Kidney epithelial cell (primary cell): ENCODE measurements at regions not wholly inside any gene's neighbourhood (a gene's known extent, or its start where the extent isn't known, plus 50 kb on each side); places are given as distances from the start of the nearest gene placed in this dataset.

ENCODE experiments used
- DNase-seq: peaks from one replicate; pipeline ENCODE4 v3.0.0-alpha.2; 2010; ENCODE audit warnings: low read depth
- H3K27me3 ChIP-seq: 2 replicates; pipeline ENCODE4 v1.6.0; 2011; ENCODE audit warnings: low read length; ENCODE audit not compliant: control insufficient read depth, insufficient read depth
- H3K36me3 ChIP-seq: 2 replicates; pipeline ENCODE4 v1.5.1; 2011; ENCODE audit warnings: low read length; ENCODE audit not compliant: control insufficient read depth, insufficient read depth
- H3K4me3 ChIP-seq: 2 replicates; pipeline ENCODE4 v1.5.1; 2011; ENCODE audit warnings: low read depth, mild to moderate bottlenecking, control low read depth, low read length
- CTCF ChIP-seq: IDR thresholded peaks from 2 replicates; pipeline ENCODE4 v1.5.1; 2011; ENCODE audit warnings: mild to moderate bottlenecking, moderate library complexity, low read length, control low read depth, inconsistent platforms; ENCODE audit not compliant: insufficient read depth, poor library complexity, severe bottlenecking

- no peaks in the 10 kb centered on the region for H3K36me3 ChIP-seq
- no peak for TF ChIP-seq CTCF
- H3K4me3 ChIP-seq: no peak overlapping the region
- no peaks in the 10 kb centered on the region for H3K27me3 ChIP-seq
- DNase-seq: no peak
These were observed 123.5 kb downstream of the MBD2 start for GRCh38 chr18:54100920-54101470.

- H3K4me3 ChIP-seq: no peak overlapping the region
- H3K36me3 ChIP-seq: no peaks in the 10 kb centered on the region
- no peak for DNase-seq
- H3K27me3 ChIP-seq: no peaks in the 10 kb centered on the region
- TF ChIP-seq CTCF: no peak
These were observed 124.0 kb downstream of the MBD2 start for GRCh38 chr18:54100466-54100865.

GRCh38 chr18:54094474-54094873 lies 130.0 kb downstream of the MBD2 start:
- DNase-seq: no peak
- TF ChIP-seq CTCF: no peak
- Histone ChIP-seq H3K4me3 (no peak overlapping the region), H3K36me3 (no peaks in the 10 kb centered on the region), H3K27me3 (no peaks in the 10 kb centered on the region)

- TF ChIP-seq CTCF: no peak
- Histone ChIP-seq H3K4me3 (no peak overlapping the region), H3K36me3 (no peaks in the 10 kb centered on the region), H3K27me3 (no peaks in the 10 kb centered on the region)
- no peak for DNase-seq
These were observed 133.6 kb downstream of the MBD2 start for GRCh38 chr18:54090856-54091255.

- no peak for DNase-seq
- Histone ChIP-seq H3K4me3 (no peak overlapping the region), H3K27me3 (no peaks in the 10 kb centered on the region), H3K36me3 (no peaks in the 10 kb centered on the region)
- no peak for TF ChIP-seq CTCF
These were observed 134.6 kb downstream of the MBD2 start for GRCh38 chr18:54089749-54090459.

DNA sequence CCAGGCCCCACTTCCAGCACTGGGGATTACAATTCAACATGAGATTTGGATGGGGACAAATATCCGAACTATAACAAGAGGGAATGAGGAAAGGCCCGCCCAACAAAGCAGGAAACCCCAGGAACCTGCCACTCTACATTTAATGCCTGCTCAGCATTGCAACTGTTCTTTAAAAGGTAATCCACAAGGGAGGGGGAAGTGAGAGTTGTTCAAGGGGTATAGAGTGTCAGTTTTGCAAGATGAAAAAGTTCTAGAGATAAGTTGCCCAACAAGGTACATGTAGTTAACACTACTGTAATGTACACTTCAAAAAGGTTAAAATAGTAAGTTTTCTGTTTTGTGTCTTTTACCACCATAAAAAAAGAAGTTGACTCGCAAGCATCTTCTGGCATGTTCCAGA lies 137.6 kb downstream of the MBD2 start:
- no peak for TF ChIP-seq CTCF
- no peaks in the 10 kb centered on the region for H3K27me3 ChIP-seq
- no peaks in the 10 kb centered on the region for H3K36me3 ChIP-seq
- no peak overlapping the region for H3K4me3 ChIP-seq
- no peak for DNase-seq
